Kidney epithelial cell (primary cell): ENCODE measurements at regions not wholly inside any gene's neighbourhood (a gene's known extent, or its start where the extent isn't known, plus 50 kb on each side); places are given as distances from the start of the nearest gene placed in this dataset.
"Not testable (repeated sequence)": the region's sequence is repeated elsewhere in the genome, so short reads cannot be mapped to it uniquely, and the experiment has no call there.

Experiments used
- DNase-seq: peaks from one replicate; pipeline ENCODE4 v3.0.0-alpha.2; 2010; ENCODE audit warnings: low read depth
- H3K27me3 ChIP-seq: 2 replicates; pipeline ENCODE4 v1.6.0; 2011; ENCODE audit warnings: low read length; ENCODE audit not compliant: control insufficient read depth, insufficient read depth
- H3K36me3 ChIP-seq: 2 replicates; pipeline ENCODE4 v1.5.1; 2011; ENCODE audit warnings: low read length; ENCODE audit not compliant: control insufficient read depth, insufficient read depth
- H3K4me3 ChIP-seq: 2 replicates; pipeline ENCODE4 v1.5.1; 2011; ENCODE audit warnings: low read depth, mild to moderate bottlenecking, control low read depth, low read length
- TF ChIP-seq, protein P1 (sequence below): IDR thresholded peaks from 2 replicates; pipeline ENCODE4 v1.5.1; 2011; ENCODE audit warnings: mild to moderate bottlenecking, moderate library complexity, low read length, control low read depth, inconsistent platforms; ENCODE audit not compliant: insufficient read depth, poor library complexity, severe bottlenecking

- no peak overlapping the region for H3K4me3 ChIP-seq
- no peaks in the 10 kb centered on the region for H3K36me3 ChIP-seq
- TF ChIP-seq, protein P1, sequence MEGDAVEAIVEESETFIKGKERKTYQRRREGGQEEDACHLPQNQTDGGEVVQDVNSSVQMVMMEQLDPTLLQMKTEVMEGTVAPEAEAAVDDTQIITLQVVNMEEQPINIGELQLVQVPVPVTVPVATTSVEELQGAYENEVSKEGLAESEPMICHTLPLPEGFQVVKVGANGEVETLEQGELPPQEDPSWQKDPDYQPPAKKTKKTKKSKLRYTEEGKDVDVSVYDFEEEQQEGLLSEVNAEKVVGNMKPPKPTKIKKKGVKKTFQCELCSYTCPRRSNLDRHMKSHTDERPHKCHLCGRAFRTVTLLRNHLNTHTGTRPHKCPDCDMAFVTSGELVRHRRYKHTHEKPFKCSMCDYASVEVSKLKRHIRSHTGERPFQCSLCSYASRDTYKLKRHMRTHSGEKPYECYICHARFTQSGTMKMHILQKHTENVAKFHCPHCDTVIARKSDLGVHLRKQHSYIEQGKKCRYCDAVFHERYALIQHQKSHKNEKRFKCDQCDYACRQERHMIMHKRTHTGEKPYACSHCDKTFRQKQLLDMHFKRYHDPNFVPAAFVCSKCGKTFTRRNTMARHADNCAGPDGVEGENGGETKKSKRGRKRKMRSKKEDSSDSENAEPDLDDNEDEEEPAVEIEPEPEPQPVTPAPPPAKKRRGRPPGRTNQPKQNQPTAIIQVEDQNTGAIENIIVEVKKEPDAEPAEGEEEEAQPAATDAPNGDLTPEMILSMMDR: no peak
- H3K27me3 ChIP-seq: no peaks in the 10 kb centered on the region
- DNase-seq: no peak
Measured at GRCh38 chr13:59281453-59281852, 882.3 kb downstream of the DIAPH3 start.

DNA sequence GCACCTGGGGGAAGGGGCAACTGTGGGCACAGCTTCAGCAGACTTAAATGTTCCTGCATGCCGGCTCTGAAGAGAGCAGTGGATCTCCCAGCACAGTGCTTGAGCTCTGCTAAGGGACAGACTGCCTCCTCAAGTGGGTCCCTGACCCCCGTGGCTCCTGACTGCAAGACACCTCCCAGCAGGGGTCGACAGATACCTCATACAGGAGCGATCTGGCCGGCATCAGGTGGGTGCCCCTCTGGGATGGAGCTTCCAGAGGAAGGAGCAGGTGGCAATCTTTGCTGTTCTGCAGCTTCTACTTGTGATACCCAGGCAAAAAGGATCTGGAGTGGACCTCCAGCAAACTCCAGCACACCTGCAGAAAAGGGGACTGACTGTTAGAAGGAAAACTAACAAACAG, 871.5 kb downstream of the DIAPH3 start:
- H3K4me3 ChIP-seq, H3K36me3 ChIP-seq, DNase-seq, H3K27me3 ChIP-seq: not testable (repeated sequence)

DNA sequence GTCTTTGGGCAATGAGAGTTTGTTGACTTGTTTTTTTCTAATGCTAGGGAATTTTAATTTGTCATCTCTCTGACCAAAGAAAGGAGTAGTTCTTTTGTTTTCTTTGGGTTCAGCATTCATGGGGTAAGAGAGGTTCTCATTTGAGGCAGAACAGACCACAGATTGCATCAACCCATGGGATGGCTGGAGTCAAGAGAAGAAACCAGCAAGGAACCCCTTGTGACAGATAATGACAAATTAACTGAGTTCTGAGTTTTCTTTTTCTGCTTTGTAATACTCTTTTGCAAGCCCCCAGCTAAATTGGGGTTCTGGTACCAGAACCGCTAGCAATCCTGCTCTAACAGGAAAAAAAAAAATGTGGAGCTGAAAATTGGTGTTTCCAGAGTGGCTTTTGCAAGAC, 864.1 kb downstream of the DIAPH3 start:
- TF ChIP-seq, protein P1: no peak
- Histone ChIP-seq H3K36me3 (no peaks in the 10 kb centered on the region), H3K4me3 (no peak overlapping the region), H3K27me3 (no peaks in the 10 kb centered on the region)
- DNase-seq: no peak

- no peak for DNase-seq
Measured at GRCh38 chr13:59300355-59301173, 863.2 kb downstream of the DIAPH3 start.

DNA sequence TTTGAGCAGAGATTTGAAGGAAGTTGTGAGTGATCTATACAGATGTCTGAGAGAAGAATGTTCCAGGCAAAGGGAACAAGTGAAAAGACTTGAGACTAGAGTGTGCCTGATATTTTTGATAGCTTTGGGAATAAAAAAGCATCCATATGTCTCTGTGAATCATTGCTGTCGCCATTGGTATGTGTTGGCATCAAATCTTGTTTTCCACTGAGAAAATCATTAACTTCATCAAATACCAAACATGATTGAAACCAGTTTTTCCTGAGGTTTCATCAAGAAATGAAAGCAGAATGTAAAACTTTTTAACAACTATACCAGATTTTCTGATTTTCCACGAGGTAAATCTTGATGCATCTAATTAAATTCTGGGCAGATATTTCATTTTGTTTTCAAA, 862.6 kb downstream of the DIAPH3 start:
- TF ChIP-seq, protein P1: no peak
- DNase-seq: no peak

More at GRCh38 chr13:59300355-59301173, 863.2 kb downstream of the DIAPH3 start:
- TF ChIP-seq, protein P1: no peak
- no peak overlapping the region for H3K4me3 ChIP-seq
- no peaks in the 10 kb centered on the region for H3K36me3 ChIP-seq
- H3K27me3 ChIP-seq: no peaks in the 10 kb centered on the region

DNA sequence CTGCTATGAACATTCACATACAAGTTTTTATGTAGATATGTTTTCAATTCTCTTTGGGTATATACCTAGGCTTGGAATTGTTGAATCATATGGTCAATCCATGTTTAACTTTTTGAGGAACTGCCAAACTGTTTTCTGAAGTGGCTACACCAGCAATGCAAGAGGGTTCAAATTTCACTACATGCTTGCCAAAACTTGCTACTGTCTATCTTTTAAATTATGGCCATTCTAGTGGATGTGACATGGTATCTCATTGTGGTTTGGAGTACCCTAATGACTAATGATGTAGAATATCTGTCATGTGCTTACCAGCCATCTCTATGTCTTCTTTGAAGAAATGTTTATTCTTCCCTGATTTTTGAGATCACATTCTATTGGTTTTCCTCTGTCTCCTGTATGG, 860.3 kb downstream of the DIAPH3 start:
- Histone ChIP-seq H3K36me3 (no peaks in the 10 kb centered on the region), H3K27me3 (no peaks in the 10 kb centered on the region), H3K4me3 (no peak overlapping the region)
- TF ChIP-seq, protein P1: no peak
- no peak for DNase-seq

More for the DNA sequence above, 862.6 kb downstream of the DIAPH3 start:
- Histone ChIP-seq H3K36me3 (no peaks in the 10 kb centered on the region), H3K4me3 (no peak overlapping the region), H3K27me3 (no peaks in the 10 kb centered on the region)
